Fibroblast of lung (primary cell): ENCODE measurements at regions not wholly inside any gene's neighbourhood (a gene's known extent, or its start where the extent isn't known, plus 50 kb on each side); places are given as distances from the start of the nearest gene placed in this dataset.

Experiments
- CTCF ChIP-seq, 2 donors: IDR thresholded peaks in 1 of 2; conservative IDR thresholded peaks in 1 of 2; 1 replicate in 1 of 2; 2 replicates in 1 of 2; pipeline ENCODE4 v1.5.1; 2011 to 2012; ENCODE audit warnings: low read length in 2 of 2, control low read depth in 1 of 2, inconsistent platforms in 1 of 2, low read depth in 1 of 2, mild to moderate bottlenecking in 1 of 2
- EZH2 ChIP-seq: IDR thresholded peaks from 2 replicates; pipeline ENCODE4 v1.5.1; 2012; ENCODE audit warnings: low read length, control low read depth, mild to moderate bottlenecking; ENCODE audit errors: missing control alignments

- TF ChIP-seq CTCF (conservative IDR thresholded peaks at IDR 0.05 in 1 of 2, IDR thresholded peaks at IDR 0.05 in 1 of 2; ENCODE audit: low read depth in 1 of 2, low read length in 2 of 2) (no peak), EZH2 (no peak)
Observed at GRCh38 chr19:20273951-20274570, 107.0 kb downstream of the ZNF486 start.
